ENCODE measurements at regions not wholly inside any gene's neighbourhood (a gene's known extent, or its start where the extent isn't known, plus 50 kb on each side); places are given as distances from the start of the nearest gene placed in this dataset.
"Not testable (repeated sequence)": the region's sequence is repeated elsewhere in the genome, so short reads cannot be mapped to it uniquely, and the experiment has no call there.

DNA sequence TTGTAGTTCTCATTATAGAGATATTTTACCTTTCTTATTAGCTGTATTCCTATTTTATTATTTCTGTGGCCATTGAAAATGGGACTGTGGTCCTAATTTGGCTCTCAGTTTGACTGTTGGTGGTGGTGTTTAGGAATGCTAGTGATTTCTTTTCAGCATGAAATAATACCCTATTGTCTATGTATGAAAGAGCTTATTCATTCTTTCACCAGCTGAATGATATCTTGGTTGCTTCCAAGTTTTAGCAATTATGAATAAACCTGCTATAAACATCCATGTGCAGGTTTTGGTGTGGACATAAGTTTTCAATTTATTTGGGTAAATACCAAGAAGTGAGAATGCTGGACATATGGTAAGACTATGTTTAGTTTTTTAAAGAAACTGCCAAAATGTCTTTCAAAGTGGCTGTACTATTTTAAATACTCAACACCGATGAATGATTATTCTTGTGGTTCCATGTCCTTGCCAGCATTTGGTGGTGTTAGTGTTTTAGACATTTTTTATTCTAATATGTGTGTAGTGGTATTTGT is 501.6 kb upstream of the GYPC start:
- DNase-seq, result no peak

DNA sequence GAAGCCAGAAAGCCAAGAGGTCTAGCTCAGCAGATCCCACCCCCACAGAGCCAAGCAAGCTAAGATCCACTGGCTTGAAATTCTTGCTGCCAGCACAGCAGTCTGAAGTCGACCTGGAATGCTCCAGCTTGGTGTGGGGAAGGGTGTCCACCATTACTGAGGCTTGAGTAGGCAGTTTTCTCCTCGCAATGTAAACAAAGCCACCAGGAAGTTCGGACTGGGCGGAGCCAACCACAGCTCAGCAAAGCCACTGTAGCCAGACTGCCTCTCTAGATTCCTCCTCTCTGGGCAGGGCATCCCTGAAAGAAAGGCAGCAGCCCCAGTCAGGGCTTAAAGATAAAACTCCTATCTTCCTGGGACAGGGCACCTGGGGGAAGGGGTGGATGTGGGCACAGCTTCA is 495.0 kb upstream of the GYPC start:
- not testable (repeated sequence) for DNase-seq

DNA sequence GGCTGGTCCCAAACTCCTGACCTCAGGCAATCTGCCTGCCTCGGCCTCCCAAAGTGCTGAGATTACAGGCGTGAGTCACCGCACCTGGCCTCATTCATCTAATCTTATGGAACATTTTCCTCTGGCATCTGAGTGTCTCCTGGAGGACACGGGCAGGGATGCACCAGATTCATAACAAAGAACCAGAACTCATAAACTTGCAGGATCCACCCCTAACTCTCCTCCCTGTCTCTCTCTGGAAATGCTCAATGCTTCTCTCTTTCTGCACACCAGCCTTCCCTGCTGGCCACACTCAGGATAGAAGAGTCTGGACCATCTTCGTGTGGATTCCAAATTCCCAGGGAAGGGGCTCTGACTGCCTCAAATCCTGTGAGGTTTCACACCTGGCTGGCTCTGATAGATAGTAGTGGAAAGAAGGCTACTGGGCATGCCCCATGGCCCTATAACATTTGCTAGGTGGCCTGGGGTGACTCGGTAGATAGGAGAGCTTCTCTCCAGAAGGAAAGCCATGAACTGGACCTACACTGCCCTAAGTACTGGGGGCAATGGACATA is 483.2 kb upstream of the GYPC start:
- no peak for DNase-seq

DNA sequence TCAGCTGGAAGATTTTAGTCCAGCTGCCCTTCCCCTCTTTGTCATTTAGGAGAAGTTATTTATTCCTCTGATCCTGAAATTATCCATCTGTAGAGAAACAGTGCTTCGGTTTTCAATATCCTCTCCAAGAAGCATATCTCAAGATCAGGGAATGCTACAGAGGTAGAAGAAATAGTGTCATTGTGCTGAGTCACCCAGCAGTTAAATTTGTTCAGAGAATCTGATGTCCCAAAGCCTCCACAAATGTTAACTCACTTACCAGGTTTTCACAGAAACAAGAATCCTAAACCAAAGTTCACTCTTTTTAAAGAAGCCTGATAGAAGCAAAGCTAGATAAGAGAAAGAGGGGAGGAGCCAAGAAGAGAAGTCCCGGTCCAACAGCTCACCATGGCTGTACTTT is 480.7 kb upstream of the GYPC start:
- DNase-seq, result no peak

DNA sequence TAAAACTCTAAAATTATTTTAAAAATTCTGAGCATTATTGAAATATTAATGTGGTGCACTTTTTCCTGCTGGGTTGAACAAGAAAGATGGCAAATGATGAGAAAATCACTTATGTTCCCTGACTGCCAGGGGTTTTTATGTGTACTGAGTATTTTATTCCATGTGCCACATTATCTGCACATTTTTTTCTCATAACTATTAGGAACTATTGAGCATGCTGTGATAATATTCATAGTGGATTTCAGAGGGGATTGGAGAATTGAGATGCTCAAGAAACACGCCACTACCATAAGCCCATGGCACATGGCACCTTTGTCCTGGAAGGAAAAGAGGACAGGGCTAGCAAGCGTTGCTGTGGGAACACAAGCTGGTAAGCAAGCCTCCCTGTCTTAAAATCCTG is 478.5 kb upstream of the GYPC start:
- no peak for DNase-seq

DNA sequence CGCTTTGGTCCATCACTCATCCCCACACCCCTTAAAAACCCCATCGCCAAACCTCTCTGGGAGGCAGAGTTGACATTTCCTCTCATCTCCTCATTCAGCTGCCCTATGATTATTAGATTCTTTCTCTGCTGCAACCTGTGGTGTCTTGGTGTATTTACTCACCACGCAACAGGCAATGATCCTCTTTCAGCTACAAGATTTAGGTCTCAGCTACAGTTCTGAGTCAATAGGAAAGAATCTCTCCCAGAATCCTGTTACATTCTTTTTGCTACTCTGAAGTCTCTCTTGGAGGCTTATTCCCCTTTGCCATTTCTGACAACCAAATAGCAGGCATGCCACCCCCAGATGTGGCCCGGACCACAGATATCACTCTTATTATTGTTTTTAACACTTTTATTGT is 468.3 kb upstream of the GYPC start:
- no peak for DNase-seq

DNA sequence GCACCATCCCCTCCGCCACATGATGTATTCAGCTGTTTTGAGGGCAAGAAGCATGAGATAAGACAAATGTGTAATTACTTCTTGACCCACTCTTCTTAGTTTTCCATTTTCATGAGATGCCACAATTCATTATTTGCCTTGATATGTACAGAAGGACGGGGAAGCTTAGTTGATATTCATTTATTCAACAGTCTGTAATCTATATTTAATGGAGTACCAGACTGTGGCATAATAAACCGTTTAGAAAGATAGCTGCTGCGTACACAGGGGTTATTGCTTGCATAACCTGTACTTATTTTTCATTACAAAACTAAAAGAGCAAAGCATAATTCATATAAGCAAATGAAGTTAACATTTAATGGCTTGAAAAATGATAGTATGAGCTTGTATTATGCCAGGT is 466.4 kb upstream of the GYPC start:
- DNase-seq, result no peak

DNA sequence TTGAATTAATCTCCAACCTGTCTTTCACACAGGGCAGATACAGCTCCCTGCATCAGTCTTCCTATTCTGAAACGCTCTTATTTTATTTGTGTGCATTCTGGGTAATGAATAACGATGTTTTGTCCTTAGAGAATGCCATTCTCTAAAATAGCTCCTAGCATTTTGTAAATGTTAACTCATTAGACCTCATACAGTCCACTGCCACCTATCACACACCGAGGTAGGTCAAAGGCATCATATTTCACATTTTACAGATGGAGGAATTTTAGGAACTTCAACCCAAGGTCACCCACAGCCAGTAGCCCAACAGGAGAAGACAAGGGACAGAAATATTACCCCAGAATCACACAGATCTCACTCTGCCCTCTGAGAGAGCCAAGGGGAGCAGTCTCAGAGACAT is 455.4 kb upstream of the GYPC start:
- DNase-seq, result no peak

DNA sequence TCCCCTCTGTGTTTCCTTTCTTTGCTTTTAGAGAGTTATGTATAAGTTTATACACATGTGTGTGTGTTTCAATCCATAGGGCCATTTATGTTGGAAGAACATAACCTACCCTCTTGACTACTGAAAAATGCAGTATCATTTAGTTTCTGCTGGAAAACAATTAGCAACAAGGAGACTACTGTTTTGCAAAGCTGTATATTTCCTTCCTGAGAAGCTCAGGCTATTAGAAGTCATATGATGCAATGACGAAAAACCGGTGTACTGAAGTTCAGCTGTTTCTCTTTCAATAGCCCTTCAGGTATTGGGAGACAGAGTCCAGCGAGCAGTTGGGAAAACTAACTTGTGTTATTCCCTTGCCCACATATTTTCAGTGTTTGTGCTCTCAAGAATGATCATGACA is 447.7 kb upstream of the GYPC start:
- DNase-seq, result no peak

DNA sequence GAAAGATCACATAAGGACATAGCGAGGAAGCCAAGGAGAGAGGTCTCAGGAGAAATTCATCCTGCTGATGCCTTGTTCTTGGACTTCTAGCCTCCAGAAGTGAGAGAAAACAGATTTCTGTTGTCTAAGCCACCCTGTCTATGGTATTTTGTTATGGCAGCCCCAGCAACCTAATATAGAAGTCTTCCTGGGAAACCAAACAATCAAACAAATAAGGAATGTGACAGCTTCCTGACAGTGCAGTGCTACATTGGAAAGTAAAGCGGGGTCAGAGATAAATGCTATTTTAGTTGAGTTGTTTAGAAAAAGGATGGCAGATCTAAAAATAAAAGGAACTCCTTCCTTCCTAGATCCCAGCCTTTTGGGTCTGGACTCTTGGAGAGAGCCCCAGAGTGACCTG is 443.2 kb upstream of the GYPC start:
- DNase-seq, result no peak

DNA sequence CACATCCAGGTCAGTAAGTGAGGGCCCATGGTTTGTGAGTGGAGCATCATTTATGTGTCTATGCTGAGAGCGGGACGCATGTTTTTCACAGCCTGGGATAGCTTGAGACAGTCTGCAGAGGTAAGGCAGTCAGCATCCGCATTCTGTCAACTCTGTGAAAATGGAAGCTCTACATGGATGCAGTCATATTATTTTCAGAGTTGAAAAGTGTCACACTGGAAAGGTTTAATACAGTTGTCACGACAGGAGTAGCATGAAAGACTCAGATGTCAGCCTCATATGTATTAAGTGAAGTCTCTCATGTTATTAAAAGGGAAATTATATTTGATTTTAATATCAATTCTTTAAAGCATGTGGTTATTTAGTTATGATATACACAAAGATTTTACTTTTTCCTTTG is 436.9 kb upstream of the GYPC start:
- no peak for DNase-seq

DNA sequence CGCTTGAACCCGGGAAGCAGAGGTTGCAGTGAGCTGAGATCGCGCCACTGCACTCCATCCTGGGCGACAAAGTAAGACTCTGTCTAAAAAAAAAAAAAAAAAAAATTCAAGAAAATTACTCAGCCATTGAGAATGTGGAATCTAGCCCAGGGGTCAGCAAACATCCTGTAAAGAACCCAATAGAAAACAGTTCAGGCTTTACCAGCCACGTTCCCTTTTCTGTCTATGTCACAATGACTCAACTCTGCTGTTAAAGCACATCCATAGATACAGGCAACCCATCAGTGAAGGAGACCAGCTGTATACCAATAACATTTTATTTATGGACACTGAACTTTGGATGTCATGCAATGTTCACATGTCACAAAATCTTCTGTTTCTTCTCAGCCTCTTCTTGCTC is 435.6 kb upstream of the GYPC start:
- DNase-seq, result no peak

DNA sequence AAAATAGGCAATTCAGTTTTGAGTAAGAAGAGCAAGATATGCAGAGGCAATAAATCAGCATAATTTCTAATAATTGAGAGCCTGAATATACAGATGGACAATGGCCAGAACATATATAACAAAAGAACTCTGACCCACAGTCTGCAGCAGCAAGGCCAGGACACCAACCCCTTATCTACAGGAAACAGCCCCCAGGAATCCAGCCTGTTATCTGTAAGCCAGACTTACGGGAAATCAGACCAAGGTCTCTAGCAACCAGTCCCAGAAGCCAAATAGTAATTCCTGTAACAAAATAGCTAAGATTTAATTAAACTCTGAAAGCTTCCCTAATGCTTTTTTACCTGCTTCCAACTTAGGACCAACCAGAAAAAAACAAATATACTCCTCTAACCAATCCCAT is 434.5 kb upstream of the GYPC start:
- no peak for DNase-seq

DNA sequence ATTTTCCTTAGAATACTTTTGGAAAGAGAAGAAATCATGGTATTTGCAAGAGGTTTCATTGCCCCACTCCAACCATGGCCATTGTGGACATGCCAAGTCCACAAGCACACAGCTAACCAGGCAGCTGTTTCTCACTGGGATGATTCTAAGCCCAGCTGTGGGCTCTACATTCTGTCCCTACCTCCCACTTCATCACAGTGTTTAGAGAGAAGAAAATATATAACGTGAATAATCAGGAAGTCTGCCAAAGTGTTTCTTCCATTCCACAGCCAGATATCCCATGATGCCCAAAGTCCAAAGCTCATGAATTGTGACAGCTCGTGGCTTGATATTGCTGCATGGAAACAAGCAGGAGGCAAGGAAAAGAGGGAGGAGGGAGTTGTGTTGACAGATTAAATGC is 433.7 kb upstream of the GYPC start:
- no peak for DNase-seq

DNA sequence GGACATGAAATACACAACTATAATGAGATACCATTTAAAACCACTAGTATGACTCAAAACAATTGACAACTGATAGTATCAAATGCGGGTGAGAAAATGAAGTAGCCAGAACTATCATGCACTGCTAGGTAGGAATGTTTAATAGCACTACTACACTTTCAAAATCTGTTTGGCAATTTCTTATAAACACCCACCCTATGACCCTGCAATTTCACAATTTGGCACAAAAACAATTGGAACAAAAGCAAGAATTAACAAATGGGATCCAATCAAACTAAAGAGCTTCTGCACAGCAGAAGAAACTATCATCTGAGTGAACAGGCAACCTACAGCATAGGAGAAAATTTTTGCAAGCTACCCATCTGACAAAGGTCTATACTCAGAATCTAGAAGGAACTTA is 431.2 kb upstream of the GYPC start:
- DNase-seq, result no peak

DNA sequence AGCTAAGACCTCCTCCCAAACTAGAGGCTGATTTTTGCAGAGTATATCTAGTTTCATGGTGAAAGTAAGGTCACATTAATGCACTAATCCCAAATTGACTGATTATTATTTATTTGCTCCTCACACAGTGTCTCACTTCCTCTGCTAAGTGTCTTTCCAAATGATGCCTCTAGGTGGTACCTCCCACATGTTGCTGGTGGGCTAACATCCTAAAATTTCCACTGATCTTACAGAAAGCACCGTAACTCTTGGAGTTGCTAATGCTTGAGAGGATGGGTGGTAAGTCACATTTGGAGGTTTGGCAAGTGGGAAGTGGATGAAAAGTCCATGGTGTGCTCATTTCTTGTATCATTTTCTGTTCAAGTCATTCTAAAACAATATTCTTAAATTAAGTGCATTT is 428.7 kb upstream of the GYPC start:
- peak; percentile 2 for DNase-seq

DNA sequence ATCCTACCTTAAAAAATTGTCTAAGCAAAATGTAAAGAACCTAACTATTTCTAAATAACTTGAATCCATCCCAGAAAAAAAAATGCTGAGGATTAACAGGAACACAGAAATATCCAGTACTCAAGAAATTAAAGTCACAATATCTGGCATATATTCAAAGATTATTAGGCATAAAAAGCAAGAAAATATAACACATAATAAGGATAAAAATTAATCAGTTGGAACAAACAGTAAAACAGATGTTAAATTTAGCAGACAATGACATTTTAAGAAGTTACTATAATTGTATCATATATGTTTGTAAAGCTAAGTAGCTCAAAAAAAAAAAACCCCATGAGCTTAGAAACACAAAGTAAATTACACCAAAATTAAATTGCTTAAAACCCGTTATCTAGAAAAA is 427.4 kb upstream of the GYPC start:
- DNase-seq, result no peak

DNA sequence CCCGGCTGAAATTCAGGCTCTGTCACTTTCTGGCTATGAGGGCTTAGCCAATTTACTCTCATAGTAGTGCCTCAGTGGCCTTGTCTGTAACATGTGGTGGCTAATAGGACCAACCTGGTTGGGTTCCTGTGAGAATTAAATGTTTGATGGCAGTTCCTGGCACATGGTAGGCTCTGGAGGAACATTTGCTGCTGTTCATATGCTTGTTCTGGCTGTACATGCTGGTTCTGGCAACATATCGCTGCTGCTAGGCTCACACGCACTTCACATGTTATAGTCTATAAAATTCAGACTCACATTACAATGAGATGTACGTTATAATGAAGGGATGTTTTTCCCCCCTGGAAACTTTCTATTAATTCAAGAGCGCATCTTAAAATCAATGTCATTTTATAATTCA is 417.7 kb upstream of the GYPC start:
- no peak for DNase-seq

DNA sequence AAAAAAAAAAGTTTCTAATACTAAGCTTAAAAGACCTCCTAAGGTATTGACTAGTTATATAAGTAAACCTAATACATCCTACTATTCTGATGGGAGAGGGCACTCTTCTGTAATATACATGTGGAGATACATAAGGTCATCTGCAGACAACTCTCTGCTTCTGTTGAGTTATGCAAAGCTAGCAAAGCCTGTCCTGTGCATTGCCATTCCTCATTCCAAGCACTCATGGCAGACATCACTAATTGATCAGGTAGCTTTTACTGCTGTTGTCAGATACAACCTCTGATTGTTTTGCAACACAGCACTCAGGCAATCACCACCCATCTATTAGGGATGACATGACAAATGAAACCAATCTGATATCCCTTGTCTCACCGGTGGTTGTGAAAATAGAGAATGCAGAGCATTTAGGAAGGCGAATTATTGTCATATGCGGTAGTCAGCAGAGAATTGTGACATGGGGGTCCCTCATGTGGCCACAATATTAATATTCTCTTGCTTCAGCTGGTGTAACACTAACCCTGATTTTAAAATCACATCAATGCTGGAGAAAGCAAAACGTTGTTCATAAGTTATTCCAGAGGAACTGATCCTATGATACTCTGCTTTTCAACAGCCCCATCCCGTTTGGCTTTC is 416.5 kb upstream of the GYPC start:
- DNase-seq, result no peak

DNA sequence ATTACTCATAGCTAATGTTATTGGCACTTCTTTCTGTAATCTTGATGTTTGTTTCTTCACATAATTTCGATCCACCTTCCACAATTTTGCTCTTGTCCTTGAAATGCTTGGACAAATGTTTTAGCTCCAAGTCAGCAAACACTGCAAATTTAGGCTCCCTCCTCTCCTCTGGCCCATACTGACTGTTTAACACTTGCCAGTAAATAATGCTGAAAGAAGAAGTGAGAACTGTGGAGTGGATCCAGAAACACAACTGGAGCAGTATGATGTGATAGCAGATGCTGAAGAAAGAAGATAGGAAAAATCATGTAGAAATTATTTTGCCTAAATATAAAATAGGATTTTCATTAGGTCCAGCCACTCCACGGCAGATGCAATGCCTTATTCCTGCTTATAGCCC is 415.0 kb upstream of the GYPC start:
- DNase-seq, result no peak

DNA sequence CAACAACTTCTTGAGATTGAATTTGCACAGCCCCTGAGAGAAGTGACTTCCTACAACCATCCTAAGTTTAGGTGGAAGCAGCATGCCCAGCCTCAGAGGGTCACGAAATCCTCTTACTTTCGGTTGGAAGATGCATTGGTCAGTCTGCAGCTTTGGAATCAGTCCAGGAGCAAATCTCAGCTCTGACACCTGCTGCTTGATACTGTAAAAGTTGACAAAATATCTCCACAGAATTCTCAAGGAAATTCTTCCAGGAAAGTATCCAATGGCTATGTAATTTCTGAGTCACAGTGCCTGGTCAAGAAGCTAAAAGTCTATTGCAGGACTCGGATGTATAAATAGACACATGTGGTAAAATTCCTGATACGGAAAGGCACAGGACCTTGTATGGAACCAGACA is 414.5 kb upstream of the GYPC start:
- no peak for DNase-seq

DNA sequence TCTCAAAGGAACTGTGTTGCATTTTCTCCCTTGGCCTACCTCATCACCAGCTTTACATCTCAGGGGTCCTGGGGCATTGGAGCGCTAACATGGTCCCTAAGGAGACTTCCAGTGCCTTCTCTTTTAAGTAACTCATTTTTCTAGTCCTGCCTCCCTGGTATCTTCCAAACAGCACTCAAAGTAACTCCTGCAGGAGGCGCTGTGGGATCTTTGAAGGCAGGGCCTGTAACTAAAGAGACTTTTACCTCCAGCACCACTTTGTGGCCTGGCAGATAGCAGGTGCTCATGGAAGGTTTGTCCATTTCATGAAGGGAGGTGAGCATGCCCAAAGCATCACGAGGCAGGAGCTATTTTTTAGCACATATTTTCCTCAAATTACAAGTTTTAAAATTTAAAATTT is 411.0 kb upstream of the GYPC start:
- DNase-seq, result peak; percentile 69

DNA sequence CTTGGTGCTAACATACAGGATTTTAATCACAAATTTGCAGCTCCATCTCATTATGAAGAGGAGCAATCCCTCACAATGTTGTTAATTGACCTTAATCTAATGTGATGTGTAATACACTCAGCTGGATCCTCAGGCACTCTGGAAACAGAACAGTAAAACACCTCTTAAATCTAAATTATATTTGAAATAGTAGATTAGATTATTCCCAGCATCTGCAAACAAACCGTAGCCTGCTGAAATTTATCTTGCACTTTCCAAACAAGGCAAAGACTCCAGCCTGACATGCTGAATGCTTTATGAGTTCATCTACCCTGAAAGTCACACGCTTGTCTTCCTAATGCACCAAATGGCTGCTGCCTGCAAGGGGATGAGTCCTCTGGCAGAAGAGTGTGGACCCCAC is 402.3 kb upstream of the GYPC start:
- DNase-seq, result no peak

DNA sequence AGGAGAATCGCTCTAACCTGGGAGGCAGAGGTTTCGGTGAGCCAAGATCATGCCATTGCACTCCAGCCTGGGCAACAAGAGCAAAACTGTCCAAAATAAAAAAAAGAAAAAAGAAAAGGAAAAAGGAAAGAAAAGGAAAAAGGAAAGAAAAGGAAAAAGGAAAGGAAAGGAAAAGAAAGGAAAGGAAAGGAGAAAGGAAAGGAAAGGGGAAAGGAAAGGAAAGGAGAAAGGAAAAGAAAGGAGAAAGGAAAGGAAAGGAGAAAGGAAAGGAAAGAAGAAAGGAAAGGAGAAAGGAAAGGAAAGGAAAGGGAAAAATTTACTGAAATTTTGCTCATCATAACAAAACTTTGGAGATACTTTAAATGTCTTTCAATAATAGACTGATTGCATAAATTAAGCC is 391.3 kb upstream of the GYPC start:
- no peak for DNase-seq

DNA sequence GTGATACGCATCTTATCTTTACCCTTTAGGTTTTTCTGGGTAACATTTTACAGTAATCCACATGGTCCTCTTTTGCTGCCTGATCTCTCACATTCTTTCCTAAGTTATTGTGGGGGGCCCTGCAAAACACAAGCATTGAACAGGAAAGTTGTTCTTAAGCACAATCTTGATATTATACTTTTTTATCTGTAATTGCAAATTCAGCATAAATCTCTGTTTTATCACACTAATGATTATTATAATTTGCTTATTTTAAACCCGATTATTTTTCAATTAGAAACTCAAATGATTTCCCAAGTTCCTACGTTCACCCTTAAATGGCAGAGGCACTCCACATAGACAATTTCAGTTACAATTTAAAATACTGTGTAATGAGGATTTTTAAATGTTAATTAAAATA is 386.0 kb upstream of the GYPC start:
- no peak for DNase-seq

Measured in suppressor macrophage treated with lipopolysaccharide for 4 hours (primary cell).